HG02870 (cell line): ENCODE measurements at regions not wholly inside any gene's neighbourhood (a gene's known extent, or its start where the extent isn't known, plus 50 kb on each side); places are given as distances from the start of the nearest gene placed in this dataset.

ENCODE experiments used
- ATAC-seq: cut with Tn5 transposase; IDR thresholded peaks from one replicate; pipeline ENCODE4 v1.9.1; 2021; ENCODE audit warnings: mild to moderate bottlenecking, moderate library complexity; ENCODE audit not compliant: unreplicated experiment

DNA sequence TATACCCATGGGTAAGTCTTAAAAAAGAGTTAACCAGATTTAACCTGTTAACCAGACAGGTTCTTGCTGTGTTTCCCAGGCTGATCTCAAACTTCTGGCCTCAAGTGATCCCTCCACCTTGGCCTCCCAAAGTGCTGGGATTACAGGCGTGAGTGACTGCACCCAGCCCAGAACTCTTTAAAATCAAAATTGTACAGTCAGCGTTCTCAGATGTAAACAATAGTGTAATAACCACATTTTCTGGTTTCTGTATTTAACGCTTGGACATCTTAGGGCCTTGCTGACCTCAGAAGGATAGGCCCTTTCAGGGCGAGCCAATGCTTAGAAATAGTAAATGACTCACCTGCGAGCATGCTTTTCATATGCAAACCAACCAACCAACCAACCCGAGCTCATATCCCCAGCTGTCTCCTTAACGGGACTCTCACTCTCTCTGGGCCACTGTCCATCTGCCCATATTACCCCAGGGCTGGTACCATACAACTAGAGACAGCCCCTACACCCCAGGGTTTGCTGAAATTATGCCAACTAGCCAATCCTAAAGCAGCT lies 415.0 kb upstream of the XYLT1 start:
- no peak for ATAC-seq

DNA sequence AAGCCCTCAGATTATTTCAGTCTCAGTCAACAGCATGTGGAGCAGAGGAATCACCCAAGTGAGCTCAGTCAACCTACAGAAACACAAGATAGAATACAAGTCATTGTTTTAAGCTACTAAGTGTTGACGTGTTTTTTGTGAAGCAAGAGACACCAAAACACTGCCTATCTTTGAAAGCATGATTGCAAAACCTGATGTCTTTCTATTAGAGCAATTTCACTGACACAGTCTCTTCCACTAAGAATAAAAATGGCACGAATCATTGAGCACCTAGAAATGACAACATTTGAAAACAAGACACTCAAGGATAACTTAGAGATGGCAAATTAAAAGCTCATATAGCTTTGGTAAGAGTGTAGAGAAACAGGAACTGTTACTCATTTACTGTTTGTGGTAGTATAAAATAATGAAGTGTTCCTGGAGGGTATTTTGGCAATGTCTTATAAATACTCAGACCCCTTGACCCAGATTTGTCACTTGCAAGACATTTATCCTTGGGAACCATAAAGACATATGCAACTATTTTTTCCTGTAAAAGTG lies 407.1 kb upstream of the XYLT1 start:
- no peak for ATAC-seq

GRCh38 chr16:17866996-17867395 lies 396.2 kb upstream of the XYLT1 start:
- ATAC-seq = no peak

GRCh38 chr16:17861981-17862479 lies 391.3 kb upstream of the XYLT1 start:
- no peak for ATAC-seq

DNA sequence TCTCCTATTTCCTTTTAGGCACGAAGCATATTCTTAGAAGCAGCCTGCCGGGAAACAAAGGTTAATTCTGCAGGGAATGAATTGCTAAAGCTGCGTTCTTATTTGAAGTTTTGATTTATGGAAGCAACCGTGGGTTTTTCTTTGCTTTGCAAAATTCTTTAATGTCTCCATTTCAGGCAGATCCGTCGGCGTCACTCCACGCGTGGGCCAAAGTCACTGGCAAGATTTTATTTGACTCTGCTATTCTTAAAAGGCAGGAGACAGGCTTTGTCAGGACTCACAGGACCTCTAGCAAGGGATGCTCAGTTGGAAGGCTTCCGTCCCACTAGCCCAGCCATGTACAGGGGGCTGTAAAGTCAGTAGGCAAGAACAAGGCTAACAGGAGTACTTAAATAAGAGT lies 387.3 kb upstream of the XYLT1 start:
- no peak for ATAC-seq

- no peak for ATAC-seq
Measured at GRCh38 chr16:17853958-17854357, 383.2 kb upstream of the XYLT1 start.

- ATAC-seq = no peak
Measured at GRCh38 chr16:17852977-17853702, 382.4 kb upstream of the XYLT1 start.

GRCh38 chr16:17850581-17851250 lies 380.0 kb upstream of the XYLT1 start:
- ATAC-seq = no peak

GRCh38 chr16:17847234-17847795 lies 376.6 kb upstream of the XYLT1 start:
- no peak for ATAC-seq

- ATAC-seq = no peak
Measured at GRCh38 chr16:17846030-17846429, 375.3 kb upstream of the XYLT1 start.

- ATAC-seq = no peak
Measured at GRCh38 chr16:17845031-17845430, 374.3 kb upstream of the XYLT1 start.

DNA sequence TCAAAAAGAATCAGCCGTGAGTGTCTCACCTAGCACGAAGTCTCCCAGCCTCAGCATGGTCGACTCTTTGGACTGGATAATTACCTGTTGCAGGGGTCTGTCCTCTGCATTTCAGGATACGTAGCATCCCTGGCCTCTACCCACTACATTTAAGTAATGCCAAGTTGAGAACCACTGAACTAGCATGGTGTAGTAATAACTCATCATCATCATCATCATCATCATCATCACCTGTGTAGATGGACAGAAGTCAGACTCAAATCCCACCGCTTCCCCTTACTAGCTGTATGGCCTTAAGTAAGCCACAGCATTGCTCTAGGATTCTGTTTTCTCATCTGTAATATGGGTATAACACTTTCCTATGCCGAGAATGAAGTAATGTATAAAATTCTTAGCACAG lies 373.1 kb upstream of the XYLT1 start:
- no peak for ATAC-seq

DNA sequence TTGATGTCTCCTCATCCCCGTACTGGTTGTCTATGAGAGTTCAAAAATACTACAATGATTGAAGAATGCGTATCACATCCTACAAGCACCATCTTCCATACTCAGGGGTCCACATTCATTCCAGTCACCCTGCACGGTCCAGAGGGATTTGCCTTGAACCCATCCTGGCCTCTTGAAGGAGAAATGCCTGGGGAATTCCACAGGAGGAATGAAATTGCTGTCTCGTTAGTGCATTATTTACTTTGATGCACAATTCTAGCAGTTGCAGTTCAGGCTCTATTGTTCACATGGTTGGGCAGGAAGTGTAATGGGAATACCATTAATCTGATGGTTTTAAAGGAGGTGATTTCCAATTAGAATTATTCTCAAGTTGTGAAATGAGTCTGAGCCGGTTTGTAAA lies 369.1 kb upstream of the XYLT1 start:
- ATAC-seq = no peak

DNA sequence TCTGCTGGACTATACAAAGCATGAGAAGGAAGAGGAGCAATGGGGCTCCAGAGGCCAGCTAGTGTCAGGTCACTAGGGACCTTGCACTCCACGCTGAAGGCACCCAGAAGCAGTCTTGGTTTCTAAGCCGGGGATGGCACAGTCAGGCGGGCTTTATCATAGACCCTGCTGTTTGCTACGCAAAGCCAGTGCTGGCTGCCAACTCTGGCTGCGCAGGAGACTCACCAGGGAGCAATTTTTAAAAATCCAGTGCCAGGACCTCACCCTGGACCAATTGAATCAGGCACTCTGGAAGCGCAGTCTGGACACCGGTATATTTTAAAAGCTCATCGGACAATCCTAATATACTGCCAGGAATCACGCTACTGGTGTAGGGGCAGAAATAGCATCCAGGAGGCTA lies 368.5 kb upstream of the XYLT1 start:
- ATAC-seq = no peak

- ATAC-seq = no peak
Measured at GRCh38 chr16:17836868-17837602, 366.3 kb upstream of the XYLT1 start.

- ATAC-seq = no peak
Measured at GRCh38 chr16:17835118-17835876, 364.5 kb upstream of the XYLT1 start.

GRCh38 chr16:17832738-17833137 lies 362.0 kb upstream of the XYLT1 start:
- ATAC-seq = no peak

- no peak for ATAC-seq
Measured at GRCh38 chr16:17831330-17831729, 360.6 kb upstream of the XYLT1 start.

DNA sequence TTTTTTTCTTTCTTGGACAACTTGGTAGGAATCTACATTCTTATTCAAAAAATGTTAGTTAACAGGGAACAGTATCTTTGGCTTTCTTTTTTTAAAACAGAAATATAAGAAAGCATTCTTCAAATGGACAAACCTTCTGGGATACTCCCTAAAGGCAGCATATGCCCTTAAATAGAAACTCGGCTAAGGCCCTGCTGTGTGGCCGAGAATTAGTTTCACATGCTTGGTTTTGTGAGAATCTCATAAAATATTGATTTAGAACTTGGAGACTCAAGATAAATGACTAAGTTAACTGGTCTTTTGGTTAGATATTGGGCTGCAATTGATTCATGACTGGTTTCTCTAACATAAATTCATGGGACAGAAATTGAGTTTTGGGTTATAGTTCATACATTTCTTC lies 359.9 kb upstream of the XYLT1 start:
- ATAC-seq = no peak

GRCh38 chr16:17829811-17830210 lies 359.1 kb upstream of the XYLT1 start:
- no peak for ATAC-seq
